HG02678 (cell line): ENCODE measurements at regions not wholly inside any gene's neighbourhood (a gene's known extent, or its start where the extent isn't known, plus 50 kb on each side); places are given as distances from the start of the nearest gene placed in this dataset.

ENCODE experiments used
- ATAC-seq: cut with Tn5 transposase; IDR thresholded peaks from one replicate; pipeline ENCODE4 v1.9.1; 2021; ENCODE audit warnings: mild to moderate bottlenecking, moderate library complexity; ENCODE audit not compliant: unreplicated experiment

- ATAC-seq, result no peak
Observed at GRCh38 chr13:106056851-106057250, 478.6 kb downstream of the EFNB2 start.

- ATAC-seq, result no peak
Observed at GRCh38 chr13:106052200-106052767, 483.2 kb downstream of the EFNB2 start.

- no peak for ATAC-seq
Observed at GRCh38 chr13:106049171-106049570, 486.3 kb downstream of the EFNB2 start.

GRCh38 chr13:106048386-106048785 lies 487.1 kb downstream of the EFNB2 start:
- no peak for ATAC-seq

GRCh38 chr13:106047859-106048258 lies 487.6 kb downstream of the EFNB2 start:
- no peak for ATAC-seq

- ATAC-seq, result no peak
Observed at GRCh38 chr13:106042996-106043581, 492.4 kb downstream of the EFNB2 start.

- no peak for ATAC-seq
Observed at GRCh38 chr13:106041445-106041844, 494.0 kb downstream of the EFNB2 start.

GRCh38 chr13:106038752-106039151 lies 496.7 kb downstream of the EFNB2 start:
- no peak for ATAC-seq

- no peak for ATAC-seq
Observed at GRCh38 chr13:106036870-106037269, 498.6 kb downstream of the EFNB2 start.

- ATAC-seq, result no peak
Observed at GRCh38 chr13:106034201-106034600, 501.3 kb downstream of the EFNB2 start.

- ATAC-seq, result no peak
Observed at GRCh38 chr13:106033659-106034058, 501.8 kb downstream of the EFNB2 start.

- no peak for ATAC-seq
Observed at GRCh38 chr13:106032441-106032840, 503.0 kb downstream of the EFNB2 start.

- ATAC-seq, result no peak
Observed at GRCh38 chr13:106029676-106030290, 505.7 kb downstream of the EFNB2 start.

- no peak for ATAC-seq
Observed at GRCh38 chr13:106028911-106029310, 506.6 kb downstream of the EFNB2 start.

- no peak for ATAC-seq
Observed at GRCh38 chr13:106011600-106011999, 523.9 kb downstream of the EFNB2 start.

- no peak for ATAC-seq
Observed at GRCh38 chr13:106010836-106011235, 524.6 kb downstream of the EFNB2 start.

GRCh38 chr13:106008540-106008939 lies 526.9 kb downstream of the EFNB2 start:
- no peak for ATAC-seq

GRCh38 chr13:106007156-106007555 lies 528.3 kb downstream of the EFNB2 start:
- no peak for ATAC-seq

GRCh38 chr13:106003651-106004050 lies 531.8 kb downstream of the EFNB2 start:
- ATAC-seq, result no peak

- no peak for ATAC-seq
Observed at GRCh38 chr13:106001443-106001842, 534.0 kb downstream of the EFNB2 start.

GRCh38 chr13:105997581-105998550 lies 537.6 kb downstream of the EFNB2 start:
- ATAC-seq, result no peak
